ENCODE measurements at regions not wholly inside any gene's neighbourhood (a gene's known extent, or its start where the extent isn't known, plus 50 kb on each side); places are given as distances from the start of the nearest gene placed in this dataset.
"Not testable (repeated sequence)": the region's sequence is repeated elsewhere in the genome, so short reads cannot be mapped to it uniquely, and the experiment has no call there.

DNA sequence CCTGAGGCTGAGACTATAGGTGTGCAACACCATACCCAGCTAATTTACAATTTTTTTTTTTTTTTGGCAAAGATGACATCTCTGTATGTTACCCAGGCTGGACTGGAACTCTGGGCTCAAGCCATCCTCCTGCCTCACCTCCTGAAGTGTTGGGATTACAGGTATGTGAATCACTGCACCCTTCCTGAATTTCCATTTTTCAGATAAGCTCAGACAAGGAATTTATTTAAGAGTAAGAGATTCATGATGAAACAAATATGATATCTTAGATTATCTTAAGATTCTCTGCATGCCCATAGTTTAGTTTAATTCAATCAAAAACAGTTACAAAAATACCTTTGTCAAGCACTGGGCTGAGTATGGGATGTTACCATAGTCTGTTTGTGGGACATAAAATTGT is 128.4 kb upstream of the BASP1 start:
- DNase-seq = no peak

DNA sequence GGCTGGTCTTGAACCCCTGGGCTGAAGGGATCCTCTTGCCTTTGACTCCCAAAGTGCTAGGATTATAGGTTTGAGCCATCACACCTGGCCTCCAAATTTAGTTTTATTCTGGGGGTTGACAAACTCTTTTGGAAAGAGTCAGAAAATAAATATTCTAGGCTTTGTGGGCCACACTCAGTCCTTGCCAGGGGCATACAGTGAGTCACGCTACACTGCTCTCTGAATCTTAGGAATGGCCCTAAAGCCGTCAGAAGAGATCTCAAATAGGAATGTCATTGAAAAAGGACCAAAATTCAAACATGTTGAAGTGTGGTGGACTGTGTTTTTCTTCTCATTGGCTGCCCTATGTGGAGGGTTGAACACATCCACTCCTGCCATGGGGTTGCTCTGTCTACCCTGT is 127.7 kb upstream of the BASP1 start:
- DNase-seq = no peak

DNA sequence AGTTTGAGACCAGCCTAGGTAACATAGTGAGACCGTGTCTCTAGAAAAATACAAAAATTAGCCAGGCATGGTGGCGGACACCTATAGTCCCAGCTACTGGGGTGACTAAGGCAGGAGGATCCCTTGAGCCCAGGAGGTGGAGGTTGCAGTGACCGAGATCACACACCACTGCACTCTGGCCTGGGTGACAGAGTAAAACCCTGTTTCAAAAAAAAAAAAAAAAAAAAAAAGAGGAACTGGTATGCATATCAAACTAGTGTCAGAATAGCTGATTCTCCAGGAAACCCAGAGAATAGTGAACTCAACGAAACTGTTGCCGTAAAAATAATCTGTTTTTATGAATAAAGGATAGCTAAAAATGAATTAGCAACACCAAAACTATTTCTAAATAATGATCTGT is 126.6 kb upstream of the BASP1 start:
- DNase-seq = no peak

DNA sequence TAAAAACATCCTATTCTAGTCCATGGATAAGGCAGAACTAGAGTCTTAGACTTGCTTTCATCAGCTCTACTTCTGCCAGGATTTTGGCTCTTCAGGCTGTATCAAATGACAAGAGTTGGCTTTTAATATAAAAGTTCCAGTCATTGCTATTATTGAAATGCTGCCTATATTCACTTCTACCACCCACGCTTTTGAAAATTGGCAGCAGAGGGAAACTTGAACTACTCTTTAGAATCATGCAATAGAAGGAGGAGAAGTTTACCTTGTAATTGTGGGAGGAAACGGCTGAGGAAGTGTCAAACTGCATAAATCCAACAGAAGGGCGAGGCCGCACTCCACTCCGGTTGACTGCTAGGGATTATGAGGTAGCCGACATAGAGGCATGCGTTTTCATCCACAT is 122.6 kb upstream of the BASP1 start:
- no peak for DNase-seq

DNA sequence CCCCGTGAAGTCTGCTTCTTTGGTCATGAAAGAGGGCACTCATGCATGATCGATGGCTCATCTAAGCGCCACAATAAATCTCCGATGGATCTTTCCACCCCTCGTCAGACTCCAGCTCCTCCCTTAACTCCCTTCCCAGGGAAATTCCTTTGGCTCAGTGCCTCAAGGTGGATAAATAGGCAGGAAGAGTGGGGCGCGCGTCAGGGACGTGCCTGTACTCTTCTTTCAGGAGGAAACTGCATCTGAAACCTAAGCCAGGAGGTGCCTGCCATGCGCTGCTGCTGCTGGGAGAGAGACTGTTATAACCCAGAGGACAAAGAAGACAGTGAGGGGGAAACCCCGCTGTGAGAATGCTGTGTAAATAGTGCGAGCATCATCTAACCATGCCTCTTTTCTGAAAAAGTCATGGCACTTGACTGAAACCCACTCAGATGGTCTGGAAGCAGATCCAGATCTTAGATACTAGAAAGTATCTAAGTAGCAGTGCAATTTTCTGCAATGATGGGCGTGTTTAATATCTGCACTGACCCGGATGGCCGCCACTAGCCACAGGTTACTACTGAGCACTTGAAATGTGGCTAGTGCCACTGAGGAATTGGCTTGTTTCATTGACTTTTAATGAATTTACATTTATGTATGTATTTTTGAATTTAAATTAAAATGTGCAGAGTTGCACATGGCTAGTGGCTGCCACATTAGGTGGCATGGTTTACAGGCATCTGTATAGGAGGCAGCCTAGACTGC is 120.3 kb upstream of the BASP1 start:
- DNase-seq = peak; percentile 48 to 59

DNA sequence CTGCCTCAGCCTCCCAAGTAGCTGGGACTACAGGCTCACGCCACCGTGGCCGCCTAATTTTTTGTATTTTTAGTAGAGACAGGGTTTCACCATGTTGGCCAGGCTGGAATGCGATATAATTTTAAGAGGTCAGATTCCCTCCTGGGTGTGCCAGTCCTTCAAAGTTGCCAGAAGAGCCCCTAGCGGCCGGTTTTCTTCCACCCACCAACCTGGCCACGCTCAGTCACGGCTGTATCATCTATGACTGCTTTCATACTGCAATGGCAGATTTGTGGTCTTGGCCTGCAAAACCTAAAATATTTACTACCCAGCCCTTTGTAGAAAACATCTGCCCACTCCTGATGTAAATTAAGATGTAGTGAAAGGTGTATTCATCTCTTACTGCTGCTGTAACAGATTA is 117.5 kb upstream of the BASP1 start:
- DNase-seq = no peak

DNA sequence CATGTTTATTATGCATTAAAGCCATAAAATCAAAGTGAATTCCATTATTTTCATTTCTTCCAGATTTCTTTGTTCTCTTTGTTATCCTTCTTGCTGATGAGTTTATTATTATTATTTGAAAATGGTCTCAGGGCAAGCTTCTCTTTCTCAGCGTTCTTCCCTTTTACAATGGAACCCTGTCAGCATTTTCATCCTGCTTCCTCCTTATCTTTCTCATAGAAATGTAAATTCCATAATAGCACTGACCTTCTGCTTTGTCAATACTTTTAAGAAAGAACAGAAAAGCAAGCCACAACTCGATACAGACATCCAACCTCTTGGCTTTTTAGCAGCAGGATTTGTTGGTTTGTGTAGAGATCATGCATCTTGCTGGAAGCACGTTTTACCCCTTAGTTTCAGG is 114.0 kb upstream of the BASP1 start:
- no peak for DNase-seq

DNA sequence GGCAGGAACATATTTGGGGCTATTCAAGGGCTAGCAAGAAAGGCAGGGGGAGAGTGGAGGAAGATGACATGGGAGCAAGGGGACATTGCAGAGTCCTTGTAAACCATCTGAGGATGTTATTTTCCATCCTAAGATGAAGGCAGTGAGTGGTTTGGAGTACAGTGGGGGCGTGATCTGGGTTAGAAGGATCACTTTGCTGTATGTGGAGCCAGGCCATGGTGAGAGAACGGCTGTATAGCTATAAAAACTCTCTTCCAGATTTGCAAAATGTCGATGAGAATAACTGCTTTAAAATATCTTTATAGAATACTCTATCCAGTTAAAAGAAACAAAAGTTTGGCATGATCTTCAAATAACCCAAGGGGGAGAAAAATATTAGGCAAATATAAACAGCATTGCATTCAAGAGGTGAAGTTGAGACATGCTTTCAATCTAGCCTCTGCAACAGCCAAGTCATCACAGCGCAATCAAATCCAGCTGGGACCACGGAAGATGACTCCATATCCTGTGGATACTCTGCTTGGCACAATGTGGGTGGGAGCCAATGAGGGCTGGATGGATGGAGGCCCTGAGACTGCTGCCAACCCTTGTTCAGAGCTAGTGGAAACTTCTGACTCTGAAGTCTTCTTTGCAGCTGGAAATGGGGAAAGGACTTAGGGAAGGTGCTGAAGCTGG is 111.5 kb upstream of the BASP1 start:
- no peak for DNase-seq

DNA sequence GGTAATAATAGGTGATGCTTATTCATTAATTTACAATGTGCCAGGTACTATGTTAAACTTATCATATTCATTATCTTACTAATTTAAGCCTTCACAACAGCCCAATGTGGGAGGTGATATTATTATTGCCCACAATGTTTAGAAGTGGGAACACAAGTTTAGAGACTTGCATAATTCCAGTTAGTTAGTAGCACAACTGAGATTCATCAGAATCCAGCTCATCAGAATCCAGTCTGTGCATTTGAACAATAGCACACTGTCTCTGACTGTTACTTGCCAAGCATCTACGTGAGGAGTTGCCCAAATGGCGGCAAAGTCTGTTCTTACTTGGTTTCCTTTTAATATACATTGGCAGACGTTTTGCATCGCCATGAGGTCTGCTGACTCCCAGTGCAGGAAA is 110.9 kb upstream of the BASP1 start:
- no peak for DNase-seq

DNA sequence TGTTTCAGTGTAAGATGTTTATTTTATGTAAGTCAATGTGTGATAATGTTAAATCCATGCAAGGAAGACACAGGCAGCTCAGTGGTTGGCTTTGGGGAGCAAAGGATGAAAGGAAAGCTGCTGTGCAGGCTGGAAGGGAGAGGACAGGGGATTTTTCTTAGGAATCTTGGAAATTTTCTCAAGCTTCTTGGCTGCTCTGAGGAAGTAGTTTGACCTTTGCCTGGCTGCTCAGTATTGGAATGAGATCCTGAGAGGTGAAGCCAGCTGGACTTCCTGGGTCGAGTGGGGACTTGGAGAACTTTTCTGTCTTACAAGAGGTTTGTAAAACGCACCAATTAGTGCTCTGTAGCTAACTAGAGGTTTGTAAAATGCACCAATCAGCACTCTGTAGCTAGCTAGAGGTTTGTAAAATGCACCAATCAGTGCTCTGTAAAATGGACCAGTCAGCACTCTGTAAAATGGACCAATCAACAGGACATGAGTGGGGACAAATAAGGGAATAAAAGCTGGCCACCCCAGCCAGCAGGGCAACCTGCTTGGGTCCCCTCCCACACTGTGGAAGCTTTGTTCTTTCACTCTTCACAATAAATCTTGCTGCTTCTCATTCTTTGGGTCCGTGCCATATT is 105.2 kb upstream of the BASP1 start:
- DNase-seq = not testable (repeated sequence)

DNA sequence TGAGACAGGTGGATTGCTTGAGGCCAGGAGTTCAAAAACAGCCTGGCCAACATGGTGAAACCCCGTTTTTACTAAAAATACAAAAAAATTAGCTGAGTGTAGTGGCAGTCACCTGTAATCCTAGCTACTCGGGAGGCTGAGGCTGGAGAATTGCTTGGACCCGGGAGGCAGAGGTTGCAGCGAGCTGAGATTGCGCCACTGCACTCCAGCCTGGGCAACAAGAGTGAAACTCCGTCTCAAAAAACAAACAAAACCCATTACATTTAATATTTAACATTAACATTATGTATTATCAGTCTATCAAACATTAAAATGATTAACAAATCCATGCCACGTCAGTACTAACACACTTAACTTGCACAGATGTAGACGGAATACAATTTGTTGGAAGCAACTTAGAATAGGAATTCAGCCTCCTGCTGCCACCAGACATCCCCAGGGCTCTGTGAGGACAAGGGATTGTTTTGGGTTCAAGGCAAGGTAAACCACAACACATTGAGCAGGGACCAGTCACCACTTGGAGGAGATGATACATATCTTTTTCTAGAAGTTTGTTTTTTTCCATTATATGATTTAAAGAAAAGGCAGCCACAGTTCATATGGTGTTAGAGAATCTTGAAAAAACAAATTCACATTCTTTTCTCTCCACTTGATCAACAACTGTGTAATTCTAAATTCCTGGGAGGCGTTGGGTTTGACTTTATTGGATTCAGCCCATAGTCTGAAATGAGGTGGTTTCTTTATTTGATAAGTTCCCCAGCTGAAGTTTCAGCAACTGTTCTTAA is 104.1 kb upstream of the BASP1 start:
- DNase-seq = no peak

DNA sequence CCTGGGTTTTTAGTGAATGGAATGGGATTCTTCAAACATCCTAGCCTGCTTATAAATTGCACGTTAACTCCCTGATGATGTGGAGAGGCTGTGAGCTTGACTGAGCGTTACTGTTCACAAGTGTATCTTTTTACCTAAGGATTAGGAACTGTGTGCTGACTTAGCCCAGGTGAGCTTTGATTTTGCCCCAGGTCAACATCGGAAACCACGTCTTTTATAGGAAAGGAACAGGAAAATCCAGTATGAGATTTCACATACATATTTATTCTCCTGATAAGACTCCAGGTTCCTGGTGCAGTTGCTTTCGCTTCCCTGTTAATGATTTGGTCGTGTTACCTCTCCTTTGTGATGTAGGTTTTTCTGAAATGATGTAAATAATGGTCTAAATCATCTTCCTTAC is 103.2 kb upstream of the BASP1 start:
- no peak for DNase-seq

DNA sequence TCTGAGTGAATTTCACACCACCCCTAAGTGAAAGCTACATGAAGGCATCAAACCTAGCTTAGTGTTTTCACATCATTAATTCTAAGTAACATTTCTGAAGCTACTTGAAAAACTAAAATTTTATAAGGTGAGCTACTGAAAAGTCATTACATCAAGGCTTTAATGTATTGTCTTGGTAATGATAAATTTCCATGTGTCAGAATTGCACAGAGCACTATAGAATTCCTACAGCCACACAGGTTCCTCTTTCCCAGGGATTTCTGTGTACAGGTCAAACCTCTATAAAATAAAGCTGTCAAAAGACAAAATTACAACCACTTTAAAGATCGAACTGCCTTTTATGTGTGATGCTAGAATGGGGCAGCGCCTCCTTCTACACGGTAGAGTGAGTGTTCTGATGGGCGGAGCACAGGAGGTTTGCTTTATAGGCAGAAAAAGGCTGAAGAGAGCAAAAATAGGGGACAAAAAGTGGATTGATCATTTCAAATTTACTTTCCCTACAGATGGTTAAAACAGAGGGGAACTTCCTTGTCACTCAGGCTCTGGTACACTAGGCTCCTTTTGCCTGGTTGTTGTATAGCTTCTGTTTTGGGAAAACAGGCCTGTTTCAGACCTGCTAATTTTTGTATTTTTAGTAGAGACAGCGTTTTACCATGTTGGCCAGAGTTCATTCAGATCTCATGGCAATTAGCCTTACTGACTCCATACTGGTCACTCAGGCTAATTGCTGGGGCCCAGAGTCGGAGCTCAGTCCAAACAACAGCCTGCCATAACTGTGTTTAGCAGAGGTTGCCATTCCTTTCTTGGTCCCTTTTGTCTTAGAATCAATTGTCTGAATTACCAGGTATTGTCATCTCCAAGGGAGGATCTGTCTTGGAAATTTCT is 102.5 kb upstream of the BASP1 start:
- no peak for DNase-seq

DNA sequence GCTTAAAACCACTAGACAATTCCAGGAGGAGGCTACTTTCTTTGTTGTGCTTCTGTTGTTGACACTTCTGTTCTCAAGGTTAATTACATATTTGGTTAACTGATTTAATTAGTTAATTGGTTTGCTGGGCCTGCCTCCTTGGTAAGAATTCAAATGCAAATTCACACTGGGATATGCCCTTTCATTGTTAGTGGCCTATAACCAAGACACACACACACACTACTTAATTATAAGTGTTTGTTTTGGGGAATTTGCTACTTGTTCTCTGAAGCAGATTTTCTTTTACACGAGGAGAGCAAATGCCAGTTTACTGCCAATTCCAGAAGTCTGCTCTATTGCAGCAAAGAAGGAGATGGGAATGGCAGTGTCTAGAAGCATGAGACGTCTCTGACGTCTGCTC is 101.6 kb upstream of the BASP1 start:
- no peak for DNase-seq

DNA sequence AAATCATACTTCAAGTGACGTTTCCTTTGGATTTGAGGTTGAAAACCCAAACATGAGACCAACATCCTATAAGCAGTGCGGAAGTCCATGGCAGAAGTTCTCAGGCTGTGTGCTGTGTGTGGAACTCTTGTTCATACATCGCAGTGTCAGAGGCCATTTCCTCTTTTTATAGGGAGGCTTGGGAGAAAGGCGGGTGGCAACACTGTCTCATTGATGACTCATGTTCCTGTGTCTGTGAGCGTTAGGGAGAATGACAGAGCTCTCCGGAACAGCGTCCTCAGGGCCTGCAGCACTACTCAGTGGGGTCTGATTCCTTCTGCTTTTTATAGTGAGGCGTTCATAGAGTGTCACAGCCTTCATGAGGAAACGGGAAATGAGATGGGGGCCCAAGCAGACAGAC is 98.8 kb upstream of the BASP1 start:
- DNase-seq = no peak

DNA sequence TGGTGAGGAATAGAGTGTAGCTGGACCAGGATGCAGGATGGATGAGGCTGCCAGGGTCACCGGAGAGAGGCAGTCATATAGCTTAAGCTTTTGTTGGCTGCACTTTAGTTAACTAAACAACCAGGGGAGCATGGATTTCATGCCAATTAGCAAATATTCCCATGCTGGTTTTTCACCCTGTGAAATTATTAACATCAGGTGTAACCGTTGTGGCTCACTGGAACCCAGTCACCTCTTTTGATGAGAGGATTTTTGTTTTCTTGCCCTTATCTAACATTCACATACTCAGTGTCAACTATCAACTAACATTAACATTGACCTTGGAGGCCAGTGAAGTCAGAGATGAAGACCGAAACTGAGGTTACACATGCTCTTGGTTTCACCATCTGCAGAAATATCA is 97.2 kb upstream of the BASP1 start:
- DNase-seq = no peak

DNA sequence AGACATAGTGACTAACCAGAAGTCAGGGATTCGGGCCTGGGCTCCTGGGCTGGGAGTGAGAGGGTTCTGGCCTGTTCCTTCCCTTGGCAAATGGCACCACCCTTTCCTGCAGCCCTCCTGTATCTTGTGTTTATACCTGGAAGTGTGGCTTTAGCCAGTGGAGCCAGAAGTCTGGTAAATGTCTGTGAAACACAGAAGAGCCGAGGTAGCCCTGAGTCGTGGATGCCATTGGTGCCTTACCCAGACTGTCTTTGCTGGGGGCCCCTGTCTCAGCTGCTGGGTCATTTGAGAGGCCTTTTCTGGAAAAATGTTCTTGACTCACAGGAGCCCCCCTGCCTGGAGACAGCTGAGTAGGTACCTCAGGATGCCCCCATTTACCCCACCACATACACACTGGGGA is 95.7 kb upstream of the BASP1 start:
- no peak for DNase-seq

DNA sequence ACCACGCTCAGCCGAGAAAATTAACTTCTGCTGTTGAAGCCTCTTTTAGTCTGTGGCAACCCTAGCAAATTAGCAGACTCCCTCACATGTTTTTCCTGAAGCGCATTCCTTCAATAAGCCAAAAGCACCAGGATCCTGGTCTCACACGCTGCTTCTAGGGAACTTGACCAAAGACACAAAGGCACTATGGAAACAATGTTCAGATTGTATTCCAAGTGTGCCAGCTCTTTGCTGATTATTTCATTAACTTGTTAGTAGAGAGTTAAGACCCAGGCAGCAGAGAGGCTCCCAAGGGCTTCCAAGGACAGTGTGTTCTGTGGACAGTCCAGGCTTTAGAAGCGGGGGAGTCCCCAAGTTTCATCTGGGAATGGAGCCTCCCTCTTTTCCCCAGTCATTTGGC is 94.4 kb upstream of the BASP1 start:
- DNase-seq = no peak

DNA sequence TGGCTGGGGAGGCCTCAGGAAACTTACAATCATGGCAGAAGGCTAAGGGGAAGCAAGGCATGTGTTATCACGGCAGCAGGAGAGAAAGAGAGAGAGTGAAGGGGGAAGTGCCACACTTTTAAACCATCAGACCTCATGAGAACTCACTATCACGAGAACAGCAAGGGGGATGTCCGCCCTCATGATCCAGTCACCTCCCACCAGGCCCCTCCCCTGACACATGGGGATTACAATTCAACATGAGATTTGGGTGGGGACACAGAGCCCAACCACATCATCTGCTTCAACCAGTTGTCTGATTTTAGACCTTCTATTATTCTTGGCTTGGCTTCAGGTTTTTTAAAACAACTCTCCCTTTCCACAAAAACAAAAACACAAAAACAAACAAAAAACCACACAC is 93.7 kb upstream of the BASP1 start:
- not testable (repeated sequence) for DNase-seq

DNA sequence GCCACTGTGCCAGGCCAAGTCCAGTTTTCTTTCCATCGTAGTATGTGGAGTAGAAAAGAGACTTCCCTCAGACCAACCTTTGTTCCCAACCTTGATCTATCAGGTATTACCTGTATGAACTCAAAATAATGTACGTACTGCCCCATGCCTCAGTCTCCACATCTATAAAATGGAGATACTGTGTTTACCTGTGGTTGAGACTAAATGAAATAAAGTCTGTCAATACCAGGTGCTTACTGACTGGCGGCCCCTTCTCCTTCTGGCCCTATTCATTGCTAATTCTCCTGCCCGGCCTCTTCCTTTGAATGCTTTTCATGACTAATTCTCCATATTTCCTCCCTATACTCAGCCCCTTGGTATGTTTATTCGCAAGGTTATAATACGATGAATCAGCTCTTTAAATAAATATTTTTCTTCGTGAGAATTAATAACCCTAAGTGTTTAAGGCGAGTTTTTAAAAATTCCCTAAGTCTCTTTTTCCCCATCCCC is 89.6 kb upstream of the BASP1 start:
- no peak for DNase-seq

DNA sequence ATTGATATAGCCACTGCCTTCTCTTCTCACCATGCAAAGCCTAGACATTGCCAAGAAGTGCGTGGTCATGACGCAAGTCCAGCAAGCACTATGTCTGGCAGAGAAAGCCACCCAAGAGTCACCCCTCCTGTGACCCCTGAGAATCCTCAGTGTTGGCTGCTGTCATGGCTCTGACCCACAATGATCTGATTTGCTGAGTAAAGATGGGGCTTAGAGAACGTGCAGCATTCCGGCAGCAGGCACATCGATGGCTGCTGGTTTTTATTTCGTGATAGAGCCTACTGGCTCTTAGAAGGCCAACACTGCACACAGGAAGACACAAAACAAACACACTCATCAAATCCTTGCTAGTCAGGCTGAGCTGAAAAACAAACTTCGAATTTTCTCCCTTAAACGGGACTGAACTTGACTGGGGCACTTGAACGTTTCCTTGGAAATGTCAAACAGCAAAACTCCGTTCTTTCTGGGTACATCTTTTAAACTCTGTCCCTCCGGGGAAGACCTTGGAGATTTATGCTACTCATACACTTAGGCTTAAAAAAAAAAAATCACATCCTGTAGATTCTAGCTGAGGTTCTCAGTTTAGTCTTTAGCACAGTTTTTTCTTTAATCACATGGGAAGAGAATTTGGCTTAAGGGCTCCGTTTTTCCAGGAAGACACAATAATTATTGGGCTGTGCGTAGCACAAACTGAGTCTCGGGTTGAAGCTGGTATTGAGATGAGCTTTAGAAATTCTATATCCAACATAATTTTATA is 88.2 kb upstream of the BASP1 start:
- DNase-seq = no peak

DNA sequence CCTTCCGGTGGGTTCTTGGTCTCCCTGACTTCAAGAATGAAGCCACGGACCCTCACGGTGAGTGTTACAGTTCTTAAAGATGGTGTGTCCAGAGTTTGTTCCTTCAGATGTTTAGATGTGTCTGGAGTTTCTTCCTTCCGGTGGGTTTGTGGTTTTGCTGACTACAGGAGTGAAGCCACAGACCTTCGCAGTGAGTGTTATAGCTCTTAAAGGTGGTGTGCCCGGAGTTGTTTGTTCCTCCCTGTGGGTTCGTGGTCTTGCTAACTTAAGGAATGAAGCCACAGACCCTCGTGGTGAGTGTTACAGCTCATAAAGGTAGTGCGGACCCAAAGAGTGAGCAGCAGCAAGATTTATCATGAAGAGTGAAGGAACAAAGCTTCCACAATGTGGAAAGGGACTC is 87.1 kb upstream of the BASP1 start:
- not testable (repeated sequence) for DNase-seq
